HepG2 (cell line): ENCODE measurements at regions not wholly inside any gene's neighbourhood (a gene's known extent, or its start where the extent isn't known, plus 50 kb on each side); places are given as distances from the start of the nearest gene placed in this dataset.

ENCODE experiments used
- ATAC-seq: fragments of 200-7000 bp; cut with Tn5 transposase; 3 replicates; pipeline ENCODE4 v1.9.1; 2020; ENCODE audit warnings: mild to moderate bottlenecking, moderate library complexity
- BruUV-seq: library from RNA; stranded (reverse); fragments of 400-500 nt; replicated peaks from 2 replicates; lab custom pipeline; 2021; lab: Mats Ljungman, UMichigan
- CTCF ChIA-PET: fragments of 300-600 bp; formaldehyde crosslinking; extraction: SDS; loops from one replicate; lab custom pipeline; 2021; ENCODE audit warnings: low total read pairs, inconsistent platforms, low intra/inter-chr PET ratio; lab: Yijun Ruan, JAX
- POLR2A ChIA-PET: fragments of 350-600 bp; sonication (Branson Sonifier 250); formaldehyde crosslinking; loops from one replicate; lab custom pipeline; 2020; ENCODE audit warnings: antibody characterized with exemption, inconsistent platforms; lab: Yijun Ruan, JAX
- DNase-seq: peaks from one replicate; pipeline ENCODE4 v3.0.0-alpha.2; 2015; ENCODE audit warnings: low spot score
- FAIRE-seq: peaks from 3 replicates; lab custom pipeline; 2011; peaks lifted over from hg19 to GRCh38; lab: Jason Lieb, UNC
- H2AFZ ChIP-seq: one replicate; pipeline ENCODE4 v1.6.1; 2011; ENCODE audit warnings: low read length, inconsistent platforms
- H3K27ac ChIP-seq: fragments of 300-600 bp; 3 replicates; pipeline ENCODE4 v1.8.0; 2011; ENCODE audit warnings: mixed run types, mild to moderate bottlenecking, mixed read lengths, low read length, inconsistent platforms; ENCODE audit not compliant: insufficient read depth; ENCODE audit errors: extremely low read length
- H3K27me3 ChIP-seq, 2 experiments: fragments of 200-600 bp in 1 of 2; 2 replicates in 1 of 2; 3 replicates in 1 of 2; pipeline versions ENCODE4 v1.6.0 to v1.8.0; 2011; ENCODE audit warnings: low read length in 2 of 2, mild to moderate bottlenecking in 2 of 2, moderate library complexity in 2 of 2, inconsistent platforms in 1 of 2; ENCODE audit not compliant: insufficient read depth in 2 of 2, control insufficient read depth in 1 of 2
- H3K36me3 ChIP-seq, 2 experiments: fragments of 200-600 bp in 1 of 2; replicated peaks in 1 of 2; 2 replicates in 1 of 2; 3 replicates in 1 of 2; pipeline versions ENCODE4 v1.5.1 to v1.8.0; 2011; ENCODE audit warnings: low read length in 2 of 2, inconsistent platforms in 1 of 2; ENCODE audit not compliant: insufficient read depth in 2 of 2, control insufficient read depth in 1 of 2
- H3K4me1 ChIP-seq: 2 replicates; pipeline ENCODE4 v1.5.1; 2012; ENCODE audit warnings: low read length, inconsistent platforms; ENCODE audit not compliant: insufficient read depth
- H3K4me2 ChIP-seq: 2 replicates; pipeline ENCODE4 v1.6.0; 2011; ENCODE audit warnings: low read depth, low read length, inconsistent platforms
- H3K4me3 ChIP-seq, 3 experiments: fragments of 200-600 bp in 1 of 3; sonication (generic), shearing (Covaris generic) in 1 of 3; replicated peaks in 1 of 3; 2 replicates each; pipeline ENCODE4 v1.5.1; 2011 to 2016; ENCODE audit warnings: low read length in 3 of 3, inconsistent platforms in 2 of 3, low read depth in 2 of 3, mild to moderate bottlenecking in 2 of 3, control low read depth in 1 of 3, mixed read lengths in 1 of 3; ENCODE audit not compliant: insufficient read depth in 1 of 3
- H3K79me2 ChIP-seq: one replicate; pipeline ENCODE4 v1.6.1; 2011; ENCODE audit warnings: low read length, inconsistent platforms; ENCODE audit not compliant: insufficient read depth
- H3K9ac ChIP-seq: 2 replicates; pipeline ENCODE4 v1.6.0; 2011; ENCODE audit warnings: mild to moderate bottlenecking, low read depth, low read length, inconsistent platforms; ENCODE audit not compliant: insufficient read depth
- H3K9me3 ChIP-seq: 2 replicates; pipeline ENCODE4 v1.5.1; 2012; ENCODE audit warnings: mild to moderate bottlenecking, low read length
- H4K20me1 ChIP-seq: 2 replicates; pipeline ENCODE4 v1.6.0; 2011; ENCODE audit warnings: inconsistent platforms, mild to moderate bottlenecking, low read length, moderate library complexity; ENCODE audit not compliant: insufficient read depth
- GLI4 ChIP-seq: sonication (generic); formaldehyde crosslinking; IDR thresholded peaks from 2 replicates; pipeline ENCODE4 v1.5.1; 2020; ENCODE audit warnings: missing genetic modification reagents, mild to moderate bottlenecking, moderate library complexity, borderline replicate concordance
- KDM5A ChIP-seq: fragments of 200-600 bp; sonication (generic); IDR thresholded peaks from 2 replicates; pipeline ENCODE4 v1.7.0; 2018; ENCODE audit warnings: antibody characterized with exemption, mild to moderate bottlenecking, low read length, borderline replicate concordance
- KLF13 ChIP-seq: sonication (generic); formaldehyde crosslinking; IDR thresholded peaks from 2 replicates; pipeline ENCODE4 v1.4.0; 2020; ENCODE audit warnings: mild to moderate bottlenecking, missing genetic modification reagents
- NR2F1 ChIP-seq, 2 experiments: fragments of 450-650 bp in 1 of 2; formaldehyde crosslinking in 1 of 2; IDR thresholded peaks; 2 replicates each; pipeline versions ENCODE4 v1.5.0 to v1.6.1; 2016 to 2020; ENCODE audit warnings: mild to moderate bottlenecking in 1 of 2, missing compliant biosample characterization in 1 of 2, missing genetic modification reagents in 1 of 2, moderate library complexity in 1 of 2
- SP4 ChIP-seq: sonication (generic); formaldehyde crosslinking; IDR thresholded peaks from 2 replicates; pipeline ENCODE4 v1.8.1; 2023; ENCODE audit warnings: mild to moderate bottlenecking, missing genetic modification reagents
- TEAD3 ChIP-seq: optimal IDR thresholded peaks from 2 replicates; pipeline ENCODE3; 2016; ENCODE audit warnings: borderline replicate concordance
- ZNF709 ChIP-seq: sonication (generic); formaldehyde crosslinking; IDR thresholded peaks from 2 replicates; pipeline ENCODE4 v1.5.0; 2020; ENCODE audit warnings: mild to moderate bottlenecking, missing genetic modification reagents
- ZNF878 ChIP-seq: sonication (generic); formaldehyde crosslinking; IDR thresholded peaks from 2 replicates; pipeline ENCODE4 v1.8.1; 2023; ENCODE audit warnings: mild to moderate bottlenecking, missing genetic modification reagents, moderate library complexity
- WGBS: methylation state at CpG from one replicate; pipeline ENCODE4 v1.1.6; 2017; ENCODE audit warnings: low lambda C conversion rate; 5-methylcytosine and 5-hydroxymethylcytosine counted together
- in situ Hi-C: cut with HindIII; loops from 2 replicates; pipeline ENCODE4 v1.10.0; 2017; ENCODE audit warnings: low pct_unique_long_range_greater_than_20kb; ENCODE audit not compliant: extremely low pct_ligation_motif_present
- intact Hi-C: fragments of 100-400 bp; cut with micrococcal nuclease; formaldehyde crosslinking; loops from one replicate; pipeline ENCODE4 v1.10.0; 2022; ENCODE audit not compliant: unreplicated experiment
- TF ChIP-seq, protein P1 (sequence below): sonication (generic); formaldehyde crosslinking; IDR thresholded peaks from 2 replicates; pipeline ENCODE4 v1.4.0; 2020; ENCODE audit warnings: mild to moderate bottlenecking, low read depth, missing genetic modification reagents
- TF ChIP-seq, protein P2 (sequence below): sonication (generic); formaldehyde crosslinking; conservative IDR thresholded peaks from 2 replicates; pipeline ENCODE4 v1.8.0; 2022; ENCODE audit warnings: low read depth, missing genetic modification reagents
- TF ChIP-seq, protein P3 (sequence below): sonication (generic); formaldehyde crosslinking; IDR thresholded peaks from 2 replicates; pipeline ENCODE4 v1.8.0; 2022; ENCODE audit warnings: mild to moderate bottlenecking, missing genetic modification reagents, moderate library complexity
- TF ChIP-seq, protein P4 (sequence below): sonication (generic); formaldehyde crosslinking; IDR thresholded peaks from 2 replicates; pipeline ENCODE4 v1.9.0; 2021; ENCODE audit warnings: mild to moderate bottlenecking, missing genetic modification reagents

DNA sequence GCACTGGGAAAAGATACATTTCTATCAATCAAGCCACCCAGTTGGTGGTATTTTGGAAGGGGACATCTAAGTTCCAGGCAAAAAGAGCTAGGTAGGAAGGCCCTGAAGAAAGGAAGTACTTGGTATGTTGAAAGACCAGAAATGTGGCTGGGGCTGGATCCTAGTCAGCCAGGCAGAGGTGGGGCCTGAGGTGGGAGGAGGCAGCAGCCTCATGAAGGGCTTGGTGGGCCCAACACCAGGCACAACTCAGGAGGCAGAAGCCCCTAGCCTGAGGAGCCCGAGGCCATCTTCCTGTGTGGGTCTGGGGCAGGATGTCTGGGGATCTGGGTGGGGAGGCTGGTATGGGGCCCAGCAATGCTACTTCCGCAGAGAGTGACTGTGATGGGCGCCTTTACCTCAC lies 105.9 kb downstream of the SALL1 start:
- POLR2A ChIA-PET: interaction anchor here (1.5 kb wide), 1 partner anchor 13 kb away, joined by 4 read pairs; no protein-coding TSS in a partner anchor
- Histone ChIP-seq H3K79me2 (no peaks in the 10 kb centered on the region), H3K27ac (no peak overlapping the region), H3K4me3 (no peak overlapping the region), H3K9ac (no peak overlapping the region), H4K20me1 (no peaks in the 10 kb centered on the region), H3K9me3 (no peaks in the 10 kb centered on the region), H2AFZ (no peak overlapping the region), H3K36me3 (no peaks in the 10 kb centered on the region), H3K4me1 (peaks cover 17% of the 10 kb centered on the region), H3K27me3 (no peaks in the 10 kb centered on the region), H3K4me2 (no peak overlapping the region)
- intact Hi-C loops: no loop called here
- CTCF ChIA-PET: no interaction called here
- DNase-seq (no peak), ATAC-seq (no peak), FAIRE-seq (no peak)
- 75% methylated on average over 3 of the region's 3 CpGs for WGBS
- no peak for TF ChIP-seq KLF13 (CRISPR knock-in tag)
- TF ChIP-seq, protein P1, sequence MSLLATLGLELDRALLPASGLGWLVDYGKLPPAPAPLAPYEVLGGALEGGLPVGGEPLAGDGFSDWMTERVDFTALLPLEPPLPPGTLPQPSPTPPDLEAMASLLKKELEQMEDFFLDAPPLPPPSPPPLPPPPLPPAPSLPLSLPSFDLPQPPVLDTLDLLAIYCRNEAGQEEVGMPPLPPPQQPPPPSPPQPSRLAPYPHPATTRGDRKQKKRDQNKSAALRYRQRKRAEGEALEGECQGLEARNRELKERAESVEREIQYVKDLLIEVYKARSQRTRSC (CRISPR knock-in tag): no peak
- no peak for TF ChIP-seq NR2F1 (CRISPR knock-in tag; IDR thresholded peaks at IDR 0.05)
- TF ChIP-seq, protein P2, sequence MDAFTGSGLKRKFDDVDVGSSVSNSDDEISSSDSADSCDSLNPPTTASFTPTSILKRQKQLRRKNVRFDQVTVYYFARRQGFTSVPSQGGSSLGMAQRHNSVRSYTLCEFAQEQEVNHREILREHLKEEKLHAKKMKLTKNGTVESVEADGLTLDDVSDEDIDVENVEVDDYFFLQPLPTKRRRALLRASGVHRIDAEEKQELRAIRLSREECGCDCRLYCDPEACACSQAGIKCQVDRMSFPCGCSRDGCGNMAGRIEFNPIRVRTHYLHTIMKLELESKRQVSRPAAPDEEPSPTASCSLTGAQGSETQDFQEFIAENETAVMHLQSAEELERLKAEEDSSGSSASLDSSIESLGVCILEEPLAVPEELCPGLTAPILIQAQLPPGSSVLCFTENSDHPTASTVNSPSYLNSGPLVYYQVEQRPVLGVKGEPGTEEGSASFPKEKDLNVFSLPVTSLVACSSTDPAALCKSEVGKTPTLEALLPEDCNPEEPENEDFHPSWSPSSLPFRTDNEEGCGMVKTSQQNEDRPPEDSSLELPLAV (CRISPR knock-in tag): no peak
- TF ChIP-seq, protein P3, sequence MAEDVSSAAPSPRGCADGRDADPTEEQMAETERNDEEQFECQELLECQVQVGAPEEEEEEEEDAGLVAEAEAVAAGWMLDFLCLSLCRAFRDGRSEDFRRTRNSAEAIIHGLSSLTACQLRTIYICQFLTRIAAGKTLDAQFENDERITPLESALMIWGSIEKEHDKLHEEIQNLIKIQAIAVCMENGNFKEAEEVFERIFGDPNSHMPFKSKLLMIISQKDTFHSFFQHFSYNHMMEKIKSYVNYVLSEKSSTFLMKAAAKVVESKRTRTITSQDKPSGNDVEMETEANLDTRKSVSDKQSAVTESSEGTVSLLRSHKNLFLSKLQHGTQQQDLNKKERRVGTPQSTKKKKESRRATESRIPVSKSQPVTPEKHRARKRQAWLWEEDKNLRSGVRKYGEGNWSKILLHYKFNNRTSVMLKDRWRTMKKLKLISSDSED (CRISPR knock-in tag): no peak
- TF ChIP-seq, protein P4, sequence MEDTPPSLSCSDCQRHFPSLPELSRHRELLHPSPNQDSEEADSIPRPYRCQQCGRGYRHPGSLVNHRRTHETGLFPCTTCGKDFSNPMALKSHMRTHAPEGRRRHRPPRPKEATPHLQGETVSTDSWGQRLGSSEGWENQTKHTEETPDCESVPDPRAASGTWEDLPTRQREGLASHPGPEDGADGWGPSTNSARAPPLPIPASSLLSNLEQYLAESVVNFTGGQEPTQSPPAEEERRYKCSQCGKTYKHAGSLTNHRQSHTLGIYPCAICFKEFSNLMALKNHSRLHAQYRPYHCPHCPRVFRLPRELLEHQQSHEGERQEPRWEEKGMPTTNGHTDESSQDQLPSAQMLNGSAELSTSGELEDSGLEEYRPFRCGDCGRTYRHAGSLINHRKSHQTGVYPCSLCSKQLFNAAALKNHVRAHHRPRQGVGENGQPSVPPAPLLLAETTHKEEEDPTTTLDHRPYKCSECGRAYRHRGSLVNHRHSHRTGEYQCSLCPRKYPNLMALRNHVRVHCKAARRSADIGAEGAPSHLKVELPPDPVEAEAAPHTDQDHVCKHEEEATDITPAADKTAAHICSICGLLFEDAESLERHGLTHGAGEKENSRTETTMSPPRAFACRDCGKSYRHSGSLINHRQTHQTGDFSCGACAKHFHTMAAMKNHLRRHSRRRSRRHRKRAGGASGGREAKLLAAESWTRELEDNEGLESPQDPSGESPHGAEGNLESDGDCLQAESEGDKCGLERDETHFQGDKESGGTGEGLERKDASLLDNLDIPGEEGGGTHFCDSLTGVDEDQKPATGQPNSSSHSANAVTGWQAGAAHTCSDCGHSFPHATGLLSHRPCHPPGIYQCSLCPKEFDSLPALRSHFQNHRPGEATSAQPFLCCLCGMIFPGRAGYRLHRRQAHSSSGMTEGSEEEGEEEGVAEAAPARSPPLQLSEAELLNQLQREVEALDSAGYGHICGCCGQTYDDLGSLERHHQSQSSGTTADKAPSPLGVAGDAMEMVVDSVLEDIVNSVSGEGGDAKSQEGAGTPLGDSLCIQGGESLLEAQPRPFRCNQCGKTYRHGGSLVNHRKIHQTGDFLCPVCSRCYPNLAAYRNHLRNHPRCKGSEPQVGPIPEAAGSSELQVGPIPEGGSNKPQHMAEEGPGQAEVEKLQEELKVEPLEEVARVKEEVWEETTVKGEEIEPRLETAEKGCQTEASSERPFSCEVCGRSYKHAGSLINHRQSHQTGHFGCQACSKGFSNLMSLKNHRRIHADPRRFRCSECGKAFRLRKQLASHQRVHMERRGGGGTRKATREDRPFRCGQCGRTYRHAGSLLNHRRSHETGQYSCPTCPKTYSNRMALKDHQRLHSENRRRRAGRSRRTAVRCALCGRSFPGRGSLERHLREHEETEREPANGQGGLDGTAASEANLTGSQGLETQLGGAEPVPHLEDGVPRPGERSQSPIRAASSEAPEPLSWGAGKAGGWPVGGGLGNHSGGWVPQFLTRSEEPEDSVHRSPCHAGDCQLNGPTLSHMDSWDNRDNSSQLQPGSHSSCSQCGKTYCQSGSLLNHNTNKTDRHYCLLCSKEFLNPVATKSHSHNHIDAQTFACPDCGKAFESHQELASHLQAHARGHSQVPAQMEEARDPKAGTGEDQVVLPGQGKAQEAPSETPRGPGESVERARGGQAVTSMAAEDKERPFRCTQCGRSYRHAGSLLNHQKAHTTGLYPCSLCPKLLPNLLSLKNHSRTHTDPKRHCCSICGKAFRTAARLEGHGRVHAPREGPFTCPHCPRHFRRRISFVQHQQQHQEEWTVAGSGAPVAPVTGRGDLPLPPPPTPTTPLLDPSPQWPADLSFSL (CRISPR knock-in tag): no peak
- no peak for TF ChIP-seq KDM5A
- no peak for TF ChIP-seq SP4 (CRISPR knock-in tag)
- no peak for TF ChIP-seq TEAD3 (CRISPR knock-in tag)
- no peak for TF ChIP-seq ZNF878 (CRISPR knock-in tag)
- no peak for TF ChIP-seq ZNF709
- no peak for TF ChIP-seq GLI4
- BruUV-seq: no TSS peak
- in situ Hi-C loops: no loop called here
